GM21390 (cell line): ENCODE measurements at regions not wholly inside any gene's neighbourhood (a gene's known extent, or its start where the extent isn't known, plus 50 kb on each side); places are given as distances from the start of the nearest gene placed in this dataset.

ENCODE experiments used
- ATAC-seq: cut with Tn5 transposase; IDR thresholded peaks from one replicate; pipeline ENCODE4 v1.9.1; 2021; ENCODE audit not compliant: unreplicated experiment

DNA sequence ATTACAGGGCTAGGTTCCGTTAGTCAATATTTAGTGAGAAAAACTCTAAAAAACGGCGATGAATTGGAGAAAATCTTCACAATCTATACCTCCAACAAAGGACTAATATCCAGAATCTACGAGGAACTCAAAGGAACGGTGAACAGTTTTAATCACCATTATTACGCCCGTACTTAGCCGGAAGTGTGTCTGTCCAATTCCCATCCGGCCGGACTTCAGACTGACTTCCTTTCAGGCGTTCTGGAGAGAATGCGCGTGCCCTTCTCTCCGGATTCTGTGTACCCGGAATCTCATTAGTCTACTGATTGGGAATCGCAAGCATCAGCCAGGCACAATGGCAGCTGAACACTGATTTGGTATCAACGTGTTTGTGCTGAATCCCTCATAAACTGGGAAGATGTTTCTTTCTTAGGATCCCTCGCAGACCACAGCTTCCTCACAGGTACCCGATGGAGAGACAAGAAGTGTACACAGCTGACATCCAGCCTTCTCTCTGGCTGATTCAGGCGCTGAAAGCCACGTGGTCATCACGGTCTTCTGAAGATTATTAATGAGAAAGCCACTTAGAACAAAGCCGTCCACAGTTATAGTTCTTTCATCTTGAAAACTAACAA, 239.9 kb downstream of the ZNF516 start:
- no peak for ATAC-seq

DNA sequence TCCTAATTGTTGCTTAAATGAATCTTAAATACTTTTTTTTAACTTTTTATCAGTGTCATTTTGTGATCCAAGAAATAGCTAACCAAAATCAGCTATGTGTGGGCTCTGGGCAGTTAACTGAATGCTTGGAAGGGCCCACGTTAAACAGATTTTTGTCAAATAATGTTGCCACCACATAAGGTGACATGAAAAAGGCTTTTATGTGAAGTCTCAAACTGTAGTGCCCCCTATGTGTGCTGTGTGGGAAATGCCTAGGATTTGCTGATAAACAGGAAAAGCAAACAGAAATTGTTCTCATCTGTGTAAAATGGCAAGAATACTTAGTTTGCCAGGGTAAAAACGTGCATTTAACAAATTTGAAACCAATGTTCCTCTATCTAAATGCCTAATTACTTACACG, 242.2 kb downstream of the ZNF516 start:
- ATAC-seq = no peak

DNA sequence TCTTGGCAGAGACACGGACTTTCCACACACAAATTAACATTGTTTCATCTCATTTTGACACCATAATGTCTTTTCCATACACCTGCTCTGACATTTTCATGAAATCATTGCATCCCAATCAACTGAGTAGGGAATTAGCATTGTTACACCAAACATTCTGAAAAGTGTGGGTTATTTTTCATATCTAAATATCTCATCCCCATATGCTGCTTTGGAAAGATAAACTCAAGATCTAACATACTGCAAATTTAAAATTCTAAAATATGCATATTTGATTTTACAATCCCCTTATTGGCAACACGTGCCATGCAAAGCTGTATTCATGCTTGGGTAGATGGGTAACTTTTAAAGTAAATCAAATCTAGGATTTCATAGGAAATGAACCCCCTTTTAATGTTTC, 242.9 kb downstream of the ZNF516 start:
- ATAC-seq = no peak

DNA sequence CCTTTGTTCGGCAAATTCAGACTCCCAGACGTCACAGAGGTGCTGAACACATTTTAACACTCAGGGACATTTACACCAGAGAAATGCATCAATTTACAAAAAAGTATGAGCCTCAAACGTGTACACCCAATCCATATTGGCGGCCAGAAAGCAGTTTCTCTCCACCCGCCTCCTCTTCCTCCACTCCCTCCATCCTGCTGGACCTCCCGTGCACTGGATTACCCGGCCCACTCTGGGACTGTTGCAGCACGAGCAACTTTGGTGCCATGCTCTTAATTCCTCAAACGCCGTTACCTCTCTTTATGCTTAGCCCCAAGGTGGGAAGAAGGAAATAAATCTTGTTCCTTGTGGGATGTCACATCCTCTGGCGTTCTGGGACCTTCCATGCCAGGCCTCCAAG, 243.4 kb downstream of the ZNF516 start:
- no peak for ATAC-seq

DNA sequence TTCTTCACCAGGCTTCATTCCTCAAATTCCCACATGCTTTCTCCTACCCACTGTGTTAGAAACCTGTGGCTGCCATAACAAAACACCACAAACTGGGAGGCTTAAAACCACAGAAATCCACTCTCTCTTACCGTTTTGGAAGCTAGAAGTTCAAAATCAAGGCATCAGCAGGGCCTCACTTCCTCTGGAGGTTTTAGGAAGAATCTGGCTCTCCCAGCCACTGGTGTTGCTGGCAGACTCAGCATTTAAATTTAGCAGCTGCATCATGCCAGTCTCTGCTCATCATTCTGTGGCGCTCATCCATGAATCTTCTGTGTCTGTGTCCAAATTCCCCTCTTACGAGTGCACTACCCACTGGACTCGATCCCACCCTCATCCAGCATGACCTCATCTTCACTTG, 248.5 kb downstream of the ZNF516 start:
- no peak for ATAC-seq

DNA sequence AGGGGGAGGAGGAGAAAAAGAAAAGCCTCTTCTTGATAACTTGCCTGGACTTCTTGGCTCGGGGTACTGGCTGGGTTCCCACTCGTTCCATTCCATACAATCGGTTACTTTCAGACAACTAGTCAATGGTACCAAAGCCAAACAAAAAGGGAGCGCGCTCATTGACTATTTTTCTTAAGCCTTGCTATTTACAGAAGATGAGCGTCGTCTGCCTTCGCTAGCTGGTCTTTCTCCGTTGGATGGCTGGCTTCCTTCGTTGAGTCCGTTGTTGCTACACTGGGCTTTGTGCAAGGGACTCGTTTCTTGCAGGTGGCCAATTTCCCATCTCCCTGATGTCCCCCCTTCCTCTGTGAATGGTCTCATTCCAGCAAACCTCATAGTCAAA, 260.4 kb downstream of the ZNF516 start:
- no peak for ATAC-seq

DNA sequence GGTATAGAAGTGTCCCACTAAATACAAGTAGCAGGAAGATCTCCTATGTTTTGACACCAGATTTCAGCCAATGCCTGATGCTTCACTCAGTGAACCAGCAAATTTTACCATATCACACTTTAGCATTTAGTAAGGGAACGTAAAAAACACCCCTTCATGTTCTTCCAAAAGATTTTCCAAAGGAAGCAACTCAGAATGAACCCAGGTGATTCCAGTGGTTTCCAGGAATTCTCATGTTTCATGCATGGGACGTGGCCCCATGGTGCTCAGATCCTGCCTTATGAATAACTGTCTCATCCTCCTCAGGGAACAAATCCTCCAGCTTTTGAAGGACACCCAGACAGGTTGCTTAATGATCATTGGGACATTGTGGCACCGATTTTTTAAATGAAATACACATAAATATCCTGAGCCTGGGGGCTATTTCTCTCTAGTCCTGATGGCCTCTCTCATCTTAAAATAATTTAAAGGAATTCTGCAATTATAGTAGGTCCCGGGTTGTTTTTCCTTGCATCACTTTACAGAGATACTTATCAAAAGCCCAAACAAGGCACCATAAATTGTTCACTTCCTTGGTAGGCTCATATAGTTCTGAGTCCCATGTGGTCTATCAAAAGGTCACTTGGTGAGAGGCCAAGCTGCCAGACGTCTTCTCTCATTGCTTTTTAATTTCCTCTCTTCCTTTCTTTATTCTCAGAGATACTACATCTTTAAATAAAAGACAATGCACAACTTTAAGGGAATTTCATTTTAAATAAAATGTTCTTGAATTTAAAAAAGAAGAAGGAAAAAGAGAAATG, 261.0 kb downstream of the ZNF516 start:
- no peak for ATAC-seq

DNA sequence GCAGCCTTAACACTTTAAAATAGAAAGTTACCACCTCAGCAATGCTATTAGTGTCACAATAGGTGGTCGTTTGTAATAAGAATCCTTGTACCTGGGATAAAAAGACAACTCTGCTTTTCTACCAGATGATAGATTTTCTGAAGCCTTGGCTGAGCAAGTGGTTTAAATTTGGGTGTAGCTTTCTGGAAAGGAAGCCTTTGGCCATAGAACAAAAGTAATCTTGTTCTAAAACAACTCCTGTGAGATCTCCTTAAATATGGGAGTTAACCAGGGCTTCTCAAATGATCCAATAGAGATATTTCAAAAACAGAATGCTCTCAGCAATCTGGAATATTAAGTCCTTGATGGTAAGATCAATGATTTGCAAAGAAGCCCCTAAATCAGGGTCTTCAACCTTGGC, 261.6 kb downstream of the ZNF516 start:
- no peak for ATAC-seq

DNA sequence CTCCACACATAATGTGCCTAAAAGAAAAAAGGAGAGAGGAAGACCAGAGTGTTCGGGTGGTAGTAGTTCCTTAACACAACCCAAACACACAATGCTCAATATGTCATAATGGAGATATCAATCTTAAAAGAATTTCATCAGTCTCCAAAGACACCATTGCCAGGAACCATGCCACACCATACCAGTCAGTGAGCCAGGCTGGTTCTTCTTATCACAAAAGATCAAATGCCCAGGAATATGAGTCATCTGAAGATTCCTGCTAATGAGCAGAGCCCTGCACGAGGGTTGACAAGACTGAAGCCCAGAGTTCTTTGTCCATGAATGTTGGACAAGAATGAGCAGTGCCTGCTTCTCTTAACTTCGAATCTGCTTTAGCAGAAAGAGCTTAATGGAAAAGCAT, 262.3 kb downstream of the ZNF516 start:
- no peak for ATAC-seq

DNA sequence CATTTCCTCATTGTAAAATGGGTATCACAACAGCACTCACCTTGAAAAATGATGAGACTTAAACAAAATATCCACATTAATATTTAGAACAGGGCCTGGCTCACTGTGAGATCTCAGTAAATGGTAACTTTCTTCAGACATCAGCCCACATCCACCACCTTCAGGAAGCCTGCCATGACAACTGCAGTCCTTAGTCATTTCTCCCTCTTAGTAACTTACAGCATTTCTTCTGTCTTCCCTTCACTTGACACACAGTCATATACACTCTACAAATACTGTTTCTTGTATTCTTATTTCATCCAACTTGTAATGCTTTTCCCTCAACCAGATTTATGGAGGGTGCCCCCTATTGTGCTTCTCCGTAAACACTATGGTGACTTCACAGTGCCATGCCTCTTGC, 263.0 kb downstream of the ZNF516 start:
- no peak for ATAC-seq

DNA sequence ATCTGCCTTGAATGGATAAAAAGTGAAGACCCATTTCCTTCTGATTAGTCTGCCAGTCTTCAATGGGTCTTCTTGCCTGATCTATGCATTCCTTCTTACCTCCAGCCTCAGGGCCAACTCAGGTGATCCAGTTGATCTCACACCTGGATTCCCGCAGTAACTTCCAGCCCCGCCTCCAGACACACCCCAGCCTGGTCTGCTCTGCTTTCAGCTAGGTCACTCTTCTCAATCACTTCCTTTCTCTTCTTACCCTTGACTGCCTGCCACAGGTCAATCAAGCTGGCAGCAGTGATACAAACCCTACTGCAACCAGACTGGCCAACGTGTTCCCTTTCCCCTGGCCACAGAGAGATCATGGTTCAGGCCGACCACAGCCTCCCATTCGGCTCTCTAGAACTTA, 263.6 kb downstream of the ZNF516 start:
- no peak for ATAC-seq

DNA sequence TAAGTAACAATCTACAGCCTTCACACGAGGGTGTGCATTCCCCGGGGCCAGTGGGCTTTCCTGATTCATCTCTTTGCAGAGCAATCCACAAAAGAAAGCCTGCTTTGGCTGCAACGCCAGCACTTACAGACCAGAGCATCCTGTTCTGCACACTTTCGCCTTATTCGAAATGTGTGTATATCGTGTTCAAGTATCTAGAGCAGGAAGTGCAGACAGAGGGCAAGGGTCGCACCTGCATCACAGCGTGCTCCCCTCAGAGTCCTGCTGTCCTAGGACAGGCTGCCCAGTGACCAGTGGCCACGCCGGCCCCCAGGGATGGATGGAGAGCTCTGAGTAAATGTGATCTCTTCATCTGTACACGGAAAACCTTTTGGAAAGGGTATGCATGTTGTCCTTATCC, 264.3 kb downstream of the ZNF516 start:
- ATAC-seq = no peak

DNA sequence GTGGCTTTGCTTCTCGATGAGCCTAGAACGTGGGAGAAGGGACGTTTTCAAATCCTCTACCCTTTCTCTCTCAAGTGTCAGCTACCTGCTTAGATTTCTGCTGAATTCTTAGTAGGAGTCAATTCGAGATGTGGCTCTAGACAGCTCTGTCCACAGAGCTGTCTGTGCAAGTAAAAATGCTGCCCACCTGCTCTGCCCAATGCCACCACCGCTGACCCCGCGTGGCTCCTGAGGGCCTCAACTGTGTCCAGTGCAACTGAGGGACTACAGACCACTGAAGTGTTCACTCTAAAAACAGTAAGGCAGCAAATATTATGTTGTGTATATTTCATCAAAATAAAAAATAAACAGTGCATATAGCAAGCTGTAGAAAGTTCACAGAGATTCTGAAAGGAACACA, 266.3 kb downstream of the ZNF516 start:
- no peak for ATAC-seq

DNA sequence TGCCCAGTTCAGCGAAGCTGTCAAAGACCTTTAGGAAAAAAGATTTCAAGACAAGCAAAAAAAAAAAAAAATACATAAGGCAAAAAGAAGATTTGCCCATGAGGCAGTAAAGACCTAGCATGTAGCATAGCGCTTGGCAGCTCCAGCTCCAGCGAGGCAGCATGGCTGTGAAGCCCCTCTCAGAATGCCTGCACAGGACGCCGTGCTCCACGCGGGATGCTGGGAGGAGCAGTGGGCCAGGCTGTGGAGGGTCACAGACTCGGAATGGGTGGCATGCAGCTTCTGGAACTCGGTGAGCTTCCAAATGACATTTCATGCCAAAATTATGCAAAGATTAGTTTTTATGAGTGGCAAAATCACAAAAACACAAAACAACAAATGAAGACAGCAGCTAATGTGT, 267.3 kb downstream of the ZNF516 start:
- no peak for ATAC-seq

DNA sequence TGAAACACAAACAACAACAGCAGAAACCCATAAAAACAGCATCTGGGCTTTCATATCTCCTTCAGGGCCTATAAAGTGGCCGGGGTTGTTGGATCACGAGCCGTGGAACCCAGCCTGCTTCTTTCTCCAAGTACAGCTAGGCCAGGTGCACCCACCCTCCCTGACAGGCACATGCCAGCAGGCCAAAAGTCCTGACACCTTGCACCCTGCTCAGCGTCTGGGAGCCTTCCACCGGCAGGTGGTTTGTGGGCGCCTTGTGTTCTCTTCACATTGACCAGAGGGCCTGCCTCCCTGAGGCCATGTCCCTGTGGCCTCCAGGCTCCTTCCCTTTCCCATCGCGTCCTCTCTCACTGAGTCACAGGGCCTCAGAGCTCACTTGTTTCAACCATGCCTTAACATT, 271.6 kb downstream of the ZNF516 start:
- no peak for ATAC-seq

DNA sequence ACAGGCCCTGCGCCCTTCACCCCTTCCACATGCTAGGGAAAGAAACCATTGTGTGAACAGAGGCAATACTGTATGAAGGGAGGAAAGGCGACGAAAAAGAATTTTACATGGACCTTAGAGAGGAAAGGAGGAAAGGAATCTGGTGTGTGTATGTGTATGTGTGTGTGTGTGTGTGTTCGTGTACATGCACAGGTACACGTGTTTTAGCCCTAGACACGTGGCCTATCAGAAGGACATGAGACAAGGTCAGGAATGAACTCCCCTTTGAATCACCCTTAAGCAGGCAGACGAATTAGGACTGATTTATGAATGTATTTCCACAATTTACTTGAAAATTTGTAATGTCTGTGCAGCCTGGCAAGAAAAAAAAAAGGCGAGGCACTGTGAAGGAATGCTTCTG, 276.0 kb downstream of the ZNF516 start:
- ATAC-seq = no peak

DNA sequence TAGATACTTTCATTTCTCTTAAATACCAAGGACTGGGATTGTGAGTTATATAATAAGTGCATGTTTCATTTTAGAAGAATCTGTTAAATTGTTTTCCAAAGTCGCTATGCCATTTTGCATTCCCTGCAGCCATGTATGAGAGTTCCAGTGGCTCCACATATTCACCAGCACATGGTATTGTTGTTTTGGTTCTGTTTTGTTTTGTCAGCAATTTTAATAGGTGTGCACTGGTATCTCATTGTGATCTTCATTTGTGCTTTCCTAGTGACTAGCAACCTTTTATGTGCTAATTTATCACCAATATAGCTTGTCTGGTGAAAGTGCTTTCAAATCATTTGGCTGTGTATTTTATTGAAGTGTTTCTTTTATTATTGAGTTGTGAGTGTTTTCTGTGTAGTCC, 278.9 kb downstream of the ZNF516 start:
- no peak for ATAC-seq

DNA sequence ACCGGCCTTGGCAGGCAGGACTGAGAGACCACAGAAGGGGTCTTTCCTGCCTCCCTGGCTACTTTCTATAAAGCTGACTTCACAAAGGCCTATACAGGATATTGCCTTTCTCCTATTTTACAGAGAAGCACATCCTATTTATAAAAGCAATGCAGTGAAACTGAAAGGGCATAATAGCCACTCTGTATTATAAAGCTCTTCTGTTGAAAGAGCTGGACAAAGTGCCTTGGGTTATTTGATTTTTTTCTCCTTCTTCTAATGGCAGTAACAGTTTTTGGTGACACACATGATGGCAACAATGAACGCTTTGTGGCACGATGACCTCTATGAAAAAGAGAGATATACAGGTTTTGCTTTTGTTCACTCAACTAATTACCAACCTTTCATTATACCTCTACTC, 281.1 kb downstream of the ZNF516 start:
- ATAC-seq = no peak

DNA sequence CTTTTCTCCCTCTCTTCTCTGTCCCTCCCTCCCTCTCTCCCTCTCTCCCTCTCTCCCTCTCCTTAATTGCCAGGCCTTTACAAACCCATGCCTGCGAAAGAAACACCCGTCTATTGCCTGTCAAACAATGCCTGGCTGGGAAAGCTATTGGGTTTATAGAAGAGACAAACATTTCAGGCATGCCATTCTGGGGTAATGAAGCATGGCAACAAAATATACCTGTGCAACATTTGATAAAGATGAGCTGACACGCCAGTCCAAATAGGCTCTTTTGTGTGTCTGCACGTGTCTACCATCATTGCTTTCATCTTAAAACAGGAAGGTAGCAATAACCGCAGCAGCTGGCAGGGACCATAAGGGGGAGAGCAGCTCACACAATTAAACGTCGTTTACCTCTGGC, 282.1 kb downstream of the ZNF516 start:
- no peak for ATAC-seq

DNA sequence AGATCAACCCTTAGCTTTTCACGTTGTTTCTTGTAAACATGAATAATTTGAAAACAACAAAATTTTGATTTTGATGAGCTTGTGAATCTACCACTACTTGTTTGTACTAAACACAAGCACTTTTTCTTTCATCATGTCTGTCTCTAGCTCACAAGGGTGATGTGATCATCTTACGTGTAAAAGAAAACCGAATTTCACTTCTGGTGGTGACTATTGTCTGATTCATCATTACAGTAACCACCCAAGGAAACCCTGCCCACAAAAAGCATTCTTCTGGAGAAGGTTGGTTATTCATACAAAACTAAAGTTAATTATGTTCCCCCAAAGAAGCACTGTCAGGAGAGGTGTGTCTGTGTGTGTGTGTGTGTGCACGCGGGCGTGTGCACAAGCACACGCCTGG, 285.4 kb downstream of the ZNF516 start:
- no peak for ATAC-seq

DNA sequence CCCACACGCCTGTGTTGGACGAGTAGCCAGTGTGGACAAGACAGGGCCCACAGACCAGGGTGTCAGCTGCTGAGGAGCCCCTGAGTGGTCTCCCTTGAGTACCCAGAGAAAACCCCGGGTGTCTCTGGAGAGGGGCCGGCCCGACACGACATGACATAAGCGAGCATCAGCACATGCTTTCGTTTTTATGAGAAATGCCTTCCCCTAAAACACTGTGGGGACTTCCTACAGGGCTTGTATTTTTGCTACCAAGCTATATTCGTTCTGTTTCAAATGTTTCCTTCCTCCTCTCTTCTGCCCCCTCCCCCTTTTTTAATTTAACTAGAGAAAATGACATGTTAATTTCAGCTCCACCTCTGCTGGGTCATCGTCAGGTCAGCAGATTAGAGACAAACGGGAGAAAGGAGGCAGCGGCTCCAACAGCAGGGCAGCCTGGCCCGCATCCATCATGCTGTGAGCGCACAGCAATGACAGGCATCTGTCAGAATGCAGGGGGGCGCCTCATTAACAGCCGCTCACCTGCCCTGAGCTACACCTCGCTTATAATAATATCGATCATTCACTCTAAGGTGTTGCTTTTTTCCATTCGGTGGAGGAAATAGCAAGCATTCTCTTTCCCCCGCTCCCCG, 286.2 kb downstream of the ZNF516 start:
- ATAC-seq = no peak

DNA sequence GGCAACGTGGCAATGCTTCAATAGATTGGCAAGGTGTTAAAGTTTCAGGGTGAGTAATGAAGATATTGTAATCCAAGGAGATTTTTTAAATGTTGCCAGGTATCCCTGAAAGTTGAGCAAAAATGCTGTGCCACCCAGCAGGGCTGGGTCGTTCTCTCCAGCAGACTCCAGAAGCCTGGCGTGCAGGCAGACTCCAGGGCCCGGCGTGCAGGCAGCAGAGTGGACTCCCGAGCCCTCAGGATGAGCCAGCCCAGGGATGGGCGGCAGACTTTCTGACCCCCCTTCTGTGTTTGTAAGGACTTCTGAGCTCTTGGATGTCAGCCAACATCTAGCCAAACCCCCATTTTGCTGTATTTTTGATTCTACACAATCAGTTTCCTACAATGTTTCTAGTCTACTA, 289.1 kb downstream of the ZNF516 start:
- no peak for ATAC-seq

DNA sequence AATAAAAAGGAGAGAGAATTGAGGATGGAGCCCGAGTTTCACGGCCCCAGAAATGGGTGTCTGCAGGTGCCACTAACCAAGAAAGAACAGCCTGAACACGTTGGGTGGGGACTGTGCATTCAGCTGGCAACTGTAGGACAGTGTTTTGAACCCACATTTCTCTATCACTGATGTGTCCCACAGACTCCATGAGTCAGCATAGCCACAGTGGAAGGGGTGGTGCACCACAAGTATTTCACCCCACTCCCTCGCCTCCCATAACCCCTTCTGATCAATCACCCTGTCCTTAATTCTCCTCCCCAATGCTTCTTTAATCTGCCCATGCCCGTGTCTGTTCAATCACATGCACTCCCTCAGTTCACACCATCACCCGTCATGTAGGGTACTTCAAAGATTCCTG, 291.5 kb downstream of the ZNF516 start:
- ATAC-seq = no peak
